ENCODE measurements at regions not wholly inside any gene's neighbourhood (a gene's known extent, or its start where the extent isn't known, plus 50 kb on each side); places are given as distances from the start of the nearest gene placed in this dataset.

DNA sequence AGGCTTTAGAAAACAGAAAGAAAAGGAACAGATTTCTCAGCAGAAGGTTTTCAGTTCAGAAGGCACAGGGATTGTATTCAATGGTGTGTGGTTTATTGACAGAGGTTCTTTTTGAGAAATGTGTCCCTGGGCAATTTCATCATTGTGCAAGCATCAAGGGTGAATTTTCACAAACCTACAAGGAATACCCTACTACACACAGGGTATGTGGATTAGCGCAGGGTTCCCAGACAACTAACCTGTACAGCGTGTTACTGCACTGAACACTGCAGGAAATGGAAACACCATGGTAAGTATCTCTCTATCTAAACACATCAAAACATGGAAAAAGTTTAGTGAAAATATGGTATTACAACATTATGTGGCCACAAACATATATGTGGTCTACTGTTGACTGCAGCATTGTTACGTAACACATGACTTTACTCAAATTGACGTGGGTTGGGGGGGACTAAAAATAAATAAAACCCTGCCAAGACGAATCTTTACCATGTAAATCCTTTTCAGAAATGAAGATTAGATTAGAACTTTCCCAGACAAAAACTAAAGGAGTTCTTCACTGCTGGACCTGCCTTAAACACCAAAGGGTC, 893.1 kb downstream of the TMEM121 start:
- TF ChIP-seq, protein P1, sequence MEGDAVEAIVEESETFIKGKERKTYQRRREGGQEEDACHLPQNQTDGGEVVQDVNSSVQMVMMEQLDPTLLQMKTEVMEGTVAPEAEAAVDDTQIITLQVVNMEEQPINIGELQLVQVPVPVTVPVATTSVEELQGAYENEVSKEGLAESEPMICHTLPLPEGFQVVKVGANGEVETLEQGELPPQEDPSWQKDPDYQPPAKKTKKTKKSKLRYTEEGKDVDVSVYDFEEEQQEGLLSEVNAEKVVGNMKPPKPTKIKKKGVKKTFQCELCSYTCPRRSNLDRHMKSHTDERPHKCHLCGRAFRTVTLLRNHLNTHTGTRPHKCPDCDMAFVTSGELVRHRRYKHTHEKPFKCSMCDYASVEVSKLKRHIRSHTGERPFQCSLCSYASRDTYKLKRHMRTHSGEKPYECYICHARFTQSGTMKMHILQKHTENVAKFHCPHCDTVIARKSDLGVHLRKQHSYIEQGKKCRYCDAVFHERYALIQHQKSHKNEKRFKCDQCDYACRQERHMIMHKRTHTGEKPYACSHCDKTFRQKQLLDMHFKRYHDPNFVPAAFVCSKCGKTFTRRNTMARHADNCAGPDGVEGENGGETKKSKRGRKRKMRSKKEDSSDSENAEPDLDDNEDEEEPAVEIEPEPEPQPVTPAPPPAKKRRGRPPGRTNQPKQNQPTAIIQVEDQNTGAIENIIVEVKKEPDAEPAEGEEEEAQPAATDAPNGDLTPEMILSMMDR (IDR thresholded peaks at IDR 0.05): no peak
- no peak for TF ChIP-seq POLR2A (IDR thresholded peaks at IDR 0.05)
